ENCODE measurements at regions not wholly inside any gene's neighbourhood (a gene's known extent, or its start where the extent isn't known, plus 50 kb on each side); places are given as distances from the start of the nearest gene placed in this dataset.
"Not testable (repeated sequence)": the region's sequence is repeated elsewhere in the genome, so short reads cannot be mapped to it uniquely, and the experiment has no call there.

- DNase-seq: not testable (repeated sequence)
Observed at GRCh38 chr1:207196135-207196534, 92.1 kb downstream of the C4BPA start.

- not testable (repeated sequence) for DNase-seq
Observed at GRCh38 chr1:207201534-207201933, 97.5 kb downstream of the C4BPA start.

- no peak for DNase-seq
Observed at GRCh38 chr1:207202480-207202879, 98.4 kb downstream of the C4BPA start.

GRCh38 chr1:207203541-207203940, 99.5 kb downstream of the C4BPA start:
- DNase-seq: no peak

- DNase-seq: no peak
Observed at GRCh38 chr1:207205614-207206061, 101.6 kb downstream of the C4BPA start.

- DNase-seq: not testable (repeated sequence)
Observed at GRCh38 chr1:207208691-207209090, 104.7 kb downstream of the C4BPA start.

GRCh38 chr1:207214453-207214852, 107.0 kb upstream of the CD55 start:
- DNase-seq: no peak

GRCh38 chr1:207217778-207218511, 103.5 kb upstream of the CD55 start:
- DNase-seq: no peak

- DNase-seq: no peak
Observed at GRCh38 chr1:207218512-207219362, 102.7 kb upstream of the CD55 start.

GRCh38 chr1:207219979-207220889, 101.2 kb upstream of the CD55 start:
- DNase-seq: no peak

- peak; percentile 22 for DNase-seq
Observed at GRCh38 chr1:207221934-207222351, 99.5 kb upstream of the CD55 start.

GRCh38 chr1:207223162-207223561, 98.3 kb upstream of the CD55 start:
- DNase-seq: no peak

GRCh38 chr1:207224666-207225065, 96.8 kb upstream of the CD55 start:
- DNase-seq: no peak

- no peak for DNase-seq
Observed at GRCh38 chr1:207227131-207227630, 94.3 kb upstream of the CD55 start.

GRCh38 chr1:207228987-207229386, 92.5 kb upstream of the CD55 start:
- DNase-seq: no peak

GRCh38 chr1:207230441-207230840, 91.0 kb upstream of the CD55 start:
- DNase-seq: no peak

- DNase-seq: no peak
Observed at GRCh38 chr1:207234690-207235089, 86.8 kb upstream of the CD55 start.

GRCh38 chr1:207239874-207240273, 81.6 kb upstream of the CD55 start:
- no peak for DNase-seq

- peak; percentile 67 for DNase-seq
Observed at GRCh38 chr1:207240325-207241101, 81.0 kb upstream of the CD55 start.

GRCh38 chr1:207241164-207241934, 80.1 kb upstream of the CD55 start:
- peak; percentile 16 for DNase-seq

Measured in fibroblast of skin of right biceps (primary cell).